GM12878 (cell line): ENCODE measurements at regions not wholly inside any gene's neighbourhood (a gene's known extent, or its start where the extent isn't known, plus 50 kb on each side); places are given as distances from the start of the nearest gene placed in this dataset.

Experiments
- ATF3 ChIP-seq: IDR thresholded peaks from 2 replicates; pipeline ENCODE4 v1.6.1; 2011; ENCODE audit warnings: low read depth, mild to moderate bottlenecking, low read length, moderate library complexity, borderline replicate concordance; ENCODE audit errors: extremely low read depth
- CHD4 ChIP-seq: fragments of 200-600 bp; sonication (generic); IDR thresholded peaks from 2 replicates; pipeline ENCODE4 v1.6.1; 2016; ENCODE audit warnings: mild to moderate bottlenecking
- CTCF ChIP-seq, 3 experiments: IDR thresholded peaks in 2 of 3; conservative IDR thresholded peaks in 1 of 3; 2 replicates each; pipeline ENCODE4 v1.5.1; 2011; ENCODE audit warnings: low read depth in 3 of 3, low read length in 3 of 3, mild to moderate bottlenecking in 3 of 3, control low read depth in 2 of 3, moderate library complexity in 2 of 3, inconsistent platforms in 1 of 3, mixed read lengths in 1 of 3; ENCODE audit not compliant: control insufficient read depth in 2 of 3, insufficient read depth in 1 of 3; ENCODE audit errors: extremely low read depth in 1 of 3
- EZH2 ChIP-seq: IDR thresholded peaks from 2 replicates; pipeline ENCODE4 v1.6.1; 2012; ENCODE audit warnings: low read depth, mild to moderate bottlenecking, control low read depth, inconsistent platforms, low read length, borderline replicate concordance; ENCODE audit not compliant: control insufficient read depth
- MXI1 ChIP-seq: fragments of 150-350 bp; IDR thresholded peaks from 2 replicates; pipeline ENCODE4 v1.6.1; 2011; ENCODE audit warnings: low read depth, mild to moderate bottlenecking, inconsistent platforms, low read length, improper control_type of control experiment
- POLR2A ChIP-seq: IDR thresholded peaks from 2 replicates; pipeline ENCODE4 v1.6.1; 2011; ENCODE audit warnings: low read depth, mild to moderate bottlenecking, low read length
- RAD21 ChIP-seq: IDR thresholded peaks from 2 replicates; pipeline ENCODE4 v1.6.1; 2011; ENCODE audit warnings: mild to moderate bottlenecking, low read depth, low read length, moderate library complexity; ENCODE audit not compliant: insufficient read depth
- ZSCAN29 ChIP-seq: fragments of 450-650 bp; IDR thresholded peaks from 2 replicates; pipeline ENCODE4 v1.6.1; 2017; ENCODE audit warnings: mild to moderate bottlenecking, moderate library complexity

GRCh38 chr22:49104434-49104833 lies 723.2 kb downstream of the BRD1 start:
- TF ChIP-seq CHD4, result no peak
- TF ChIP-seq ZSCAN29, result no peak
- TF ChIP-seq ATF3, result no peak
- no peak for TF ChIP-seq EZH2
- no peak for TF ChIP-seq POLR2A
- no peak for TF ChIP-seq CTCF (IDR thresholded peaks at IDR 0.05 in 2 of 3, conservative IDR thresholded peaks at IDR 0.05 in 1 of 3; ENCODE audit: control insufficient read depth in 2 of 3, extremely low read depth in 1 of 3, insufficient read depth in 1 of 3, low read depth in 3 of 3, low read length in 3 of 3)
- TF ChIP-seq MXI1, result no peak
- TF ChIP-seq RAD21, result no peak
